Vagina (tissue), 2 donors: ENCODE measurements at regions not wholly inside any gene's neighbourhood (a gene's known extent, or its start where the extent isn't known, plus 50 kb on each side); places are given as distances from the start of the nearest gene placed in this dataset.

Source experiments
- CTCF ChIP-seq, 3 experiments: fragments of 450-650 bp in 2 of 3; fragments of 200-600 bp in 1 of 3; sonication (generic) in 1 of 3; IDR thresholded peaks; one replicate each; pipeline ENCODE4 v1.5.1; 2017 to 2019; ENCODE audit warnings: antibody characterized with exemption in 3 of 3, mild to moderate bottlenecking in 2 of 3, moderate library complexity in 2 of 3
- POLR2A ChIP-seq, 2 donors: fragments of 450-650 bp; IDR thresholded peaks; one replicate each; pipeline ENCODE4 v1.6.1; 2017; ENCODE audit warnings: antibody characterized with exemption in 2 of 2, mild to moderate bottlenecking in 2 of 2, moderate library complexity in 2 of 2

- TF ChIP-seq CTCF (IDR thresholded peaks at IDR 0.05), result no peak
- no peak for TF ChIP-seq POLR2A (IDR thresholded peaks at IDR 0.05)
Measured at GRCh38 chr3:127426444-127427153, 138.8 kb upstream of the PRR20G start.
